Neural progenitor cell (in vitro differentiated cells): ENCODE measurements at regions not wholly inside any gene's neighbourhood (a gene's known extent, or its start where the extent isn't known, plus 50 kb on each side); places are given as distances from the start of the nearest gene placed in this dataset.

Source experiments
- DNase-seq: peaks from one replicate; pipeline ENCODE4 v3.0.0-alpha.2; 2016; ENCODE audit warnings: low spot score
- H2AFZ ChIP-seq: fragments of 200-600 bp; sonication (generic); replicated peaks from 2 replicates; pipeline ENCODE4 v1.6.1; 2016; ENCODE audit warnings: antibody characterized with exemption
- H3F3A ChIP-seq: fragments of 200-600 bp; sonication (generic); 2 replicates; pipeline ENCODE4 v1.6.1; 2016; ENCODE audit warnings: antibody characterized with exemption, low read depth
- H3K27ac ChIP-seq: fragments of 200-600 bp; sonication (generic); 2 replicates; pipeline ENCODE4 v1.5.1; 2016; ENCODE audit warnings: mild to moderate bottlenecking
- H3K27me3 ChIP-seq: fragments of 200-600 bp; sonication (generic); 2 replicates; pipeline ENCODE4 v1.6.1; 2016; ENCODE audit warnings: mild to moderate bottlenecking, moderate library complexity
- H3K36me3 ChIP-seq: fragments of 200-600 bp; sonication (generic); 2 replicates; pipeline ENCODE4 v1.5.1; 2016
- H3K4me1 ChIP-seq: fragments of 200-600 bp; sonication (generic); 2 replicates; pipeline ENCODE4 v1.6.1; 2016; ENCODE audit warnings: mixed run types
- H3K4me2 ChIP-seq: fragments of 200-600 bp; sonication (generic); 2 replicates; pipeline ENCODE4 v1.6.1; 2016
- H3K4me3 ChIP-seq: fragments of 200-600 bp; sonication (generic); 2 replicates; pipeline ENCODE4 v1.5.1; 2016
- H3K79me2 ChIP-seq: fragments of 200-600 bp; sonication (generic); 2 replicates; pipeline ENCODE4 v1.6.1; 2016; ENCODE audit warnings: low read depth
- H3K9ac ChIP-seq: fragments of 200-600 bp; sonication (generic); 2 replicates; pipeline ENCODE4 v1.6.1; 2016
- H3K9me3 ChIP-seq: fragments of 200-600 bp; sonication (generic); 2 replicates; pipeline ENCODE4 v1.5.1; 2016; ENCODE audit warnings: low read depth
- H4K20me1 ChIP-seq: fragments of 200-600 bp; sonication (generic); 2 replicates; pipeline ENCODE4 v1.6.1; 2016; ENCODE audit warnings: low read depth
- H3K27ac Mint-ChIP-seq: 3 replicates; pipeline ENCODE4 v1.8.0; 2021; ENCODE audit warnings: mixed read lengths
- H3K27me3 Mint-ChIP-seq: 2 replicates; pipeline ENCODE4 v1.8.0; 2022; ENCODE audit warnings: low read depth, mild to moderate bottlenecking, inconsistent platforms, moderate library complexity, mixed read lengths; ENCODE audit not compliant: insufficient read depth
- H3K36me3 Mint-ChIP-seq: 3 replicates; pipeline ENCODE4 v1.8.0; 2021; ENCODE audit warnings: mixed read lengths
- H3K4me1 Mint-ChIP-seq: 3 replicates; pipeline ENCODE4 v1.8.0; 2021; ENCODE audit warnings: mixed read lengths
- H3K4me3 Mint-ChIP-seq: 3 replicates; pipeline ENCODE4 v1.8.0; 2021; ENCODE audit warnings: mild to moderate bottlenecking, moderate library complexity, mixed read lengths
- H3K9me3 Mint-ChIP-seq: 3 replicates; pipeline ENCODE4 v1.8.0; 2020; ENCODE audit warnings: mixed read lengths
- CTCF ChIP-seq: fragments of 200-600 bp; sonication (generic); IDR thresholded peaks from 2 replicates; pipeline ENCODE4 v1.5.1; 2017; ENCODE audit warnings: antibody characterized with exemption, mild to moderate bottlenecking
- EZH2 ChIP-seq: fragments of 200-600 bp; sonication (generic); IDR thresholded peaks from 2 replicates; pipeline ENCODE4 v1.6.1; 2017; ENCODE audit warnings: antibody characterized with exemption, mild to moderate bottlenecking, moderate library complexity
- EZH2phosphoT487 ChIP-seq: fragments of 200-600 bp; sonication (generic); IDR thresholded peaks from 2 replicates; pipeline ENCODE4 v1.6.1; 2017; ENCODE audit warnings: antibody characterized with exemption

- no peak overlapping the region for H2AFZ ChIP-seq
- no peaks in the 10 kb centered on the region for H3K79me2 ChIP-seq
- Mint-ChIP-seq H3K9me3 (no peaks in the 10 kb centered on the region), H3K4me3 (no peak overlapping the region), H3K4me1 (no peaks in the 10 kb centered on the region), H3K27ac (no peak overlapping the region), H3K27me3 (peaks cover 2% of the 10 kb centered on the region), H3K36me3 (no peaks in the 10 kb centered on the region)
- no peaks in the 10 kb centered on the region for H4K20me1 ChIP-seq
- no peak overlapping the region for H3K9ac ChIP-seq
- H3K36me3 ChIP-seq = no peaks in the 10 kb centered on the region
- no peak overlapping the region for H3K27ac ChIP-seq
- no peaks in the 10 kb centered on the region for H3F3A ChIP-seq
- TF ChIP-seq CTCF (no peak), EZH2phosphoT487 (no peak), EZH2 (no peak)
- no peak overlapping the region for H3K4me2 ChIP-seq
- no peaks in the 10 kb centered on the region for H3K4me1 ChIP-seq
- no peak overlapping the region for H3K4me3 ChIP-seq
- H3K9me3 ChIP-seq = no peaks in the 10 kb centered on the region
- no peak for DNase-seq
- no peaks in the 10 kb centered on the region for H3K27me3 ChIP-seq
These were observed 62.3 kb downstream of the TTC32 start for GRCh38 chr2:19839438-19839837.

- H3K9ac ChIP-seq = no peak overlapping the region
- H3K4me3 Mint-ChIP-seq = no peak overlapping the region
- no peaks in the 10 kb centered on the region for H3K4me1 ChIP-seq
- H3K9me3 Mint-ChIP-seq = no peaks in the 10 kb centered on the region
- H3K27me3 Mint-ChIP-seq = peaks cover 2% of the 10 kb centered on the region
- no peak overlapping the region for H3K4me3 ChIP-seq
- no peaks in the 10 kb centered on the region for H3K79me2 ChIP-seq
- no peaks in the 10 kb centered on the region for H3K36me3 ChIP-seq
- no peak overlapping the region for H2AFZ ChIP-seq
- no peaks in the 10 kb centered on the region for H4K20me1 ChIP-seq
- no peaks in the 10 kb centered on the region for H3K4me1 Mint-ChIP-seq
- no peak for DNase-seq
- H3K36me3 Mint-ChIP-seq = no peaks in the 10 kb centered on the region
- H3K9me3 ChIP-seq = no peaks in the 10 kb centered on the region
- no peaks in the 10 kb centered on the region for H3F3A ChIP-seq
- H3K27ac Mint-ChIP-seq = no peak overlapping the region
- no peak for TF ChIP-seq CTCF
- TF ChIP-seq EZH2phosphoT487 = no peak
- TF ChIP-seq EZH2 = no peak
- no peak overlapping the region for H3K4me2 ChIP-seq
- no peak overlapping the region for H3K27ac ChIP-seq
- H3K27me3 ChIP-seq = no peaks in the 10 kb centered on the region
These were observed 63.2 kb downstream of the TTC32 start for GRCh38 chr2:19838616-19839015.

GRCh38 chr2:19837235-19837766 is 64.5 kb downstream of the TTC32 start:
- Histone ChIP-seq H3K9ac (no peak overlapping the region), H3F3A (no peaks in the 10 kb centered on the region), H2AFZ (no peak overlapping the region), H3K36me3 (no peaks in the 10 kb centered on the region), H3K9me3 (no peaks in the 10 kb centered on the region), H3K4me1 (no peaks in the 10 kb centered on the region), H3K27me3 (no peaks in the 10 kb centered on the region), H3K79me2 (no peaks in the 10 kb centered on the region), H3K4me3 (no peak overlapping the region), H3K27ac (no peak overlapping the region), H3K4me2 (no peak overlapping the region), H4K20me1 (no peaks in the 10 kb centered on the region)
- no peak for DNase-seq
- no peak overlapping the region for H3K27ac Mint-ChIP-seq
- H3K4me1 Mint-ChIP-seq = no peaks in the 10 kb centered on the region
- TF ChIP-seq EZH2 (no peak), EZH2phosphoT487 (no peak), CTCF (no peak)
- no peaks in the 10 kb centered on the region for H3K9me3 Mint-ChIP-seq
- H3K27me3 Mint-ChIP-seq = peaks cover 2% of the 10 kb centered on the region
- no peaks in the 10 kb centered on the region for H3K36me3 Mint-ChIP-seq
- no peak overlapping the region for H3K4me3 Mint-ChIP-seq
